PC-3 (cell line): ENCODE measurements at regions not wholly inside any gene's neighbourhood (a gene's known extent, or its start where the extent isn't known, plus 50 kb on each side); places are given as distances from the start of the nearest gene placed in this dataset.

ENCODE experiments used
- ATAC-seq: fragments of 200-7000 bp; cut with Tn5 transposase; 2 replicates; pipeline ENCODE4 v1.9.1; 2020; ENCODE audit warnings: mild to moderate bottlenecking, moderate library complexity
- BruUV-seq: library from RNA; stranded (reverse); fragments of 400-500 nt; replicated peaks from 2 replicates; lab custom pipeline; 2021; lab: Mats Ljungman, UMichigan
- CTCF ChIA-PET: fragments of 300-600 bp; sonication (Branson Sonifier 250); formaldehyde crosslinking; loops from one replicate; lab custom pipeline; 2022; ENCODE audit warnings: antibody characterized with exemption; lab: Charles Lee
- POLR2A ChIA-PET: fragments of 300-600 bp; sonication (Branson Sonifier 250); formaldehyde crosslinking; loops from one replicate; lab custom pipeline; 2022; ENCODE audit warnings: antibody characterized with exemption; ENCODE audit not compliant: unreplicated experiment; lab: Charles Lee
- DNase-seq: peaks from one replicate; pipeline ENCODE4 v3.0.0-alpha.2; 2015
- H2AFZ ChIP-seq: fragments of 300-600 bp; sonication (generic); 2 replicates; pipeline ENCODE4 v1.6.0; 2016; ENCODE audit warnings: antibody characterized with exemption, low read length
- H3F3A ChIP-seq: fragments of 300-600 bp; sonication (generic); one replicate; pipeline ENCODE4 v1.6.0; 2017; ENCODE audit warnings: antibody characterized with exemption, low read length, control low read depth, mild to moderate bottlenecking; ENCODE audit not compliant: unreplicated experiment
- H3K27ac ChIP-seq: fragments of 300-600 bp; sonication (generic); 2 replicates; pipeline ENCODE4 v1.5.1; 2016; ENCODE audit warnings: mild to moderate bottlenecking, low read length
- H3K27me3 ChIP-seq: fragments of 300-600 bp; sonication (generic); 2 replicates; pipeline ENCODE4 v1.6.1; 2016; ENCODE audit warnings: low read length, mixed read lengths
- H3K36me3 ChIP-seq: fragments of 300-600 bp; sonication (generic); 2 replicates; pipeline ENCODE4 v1.6.1; 2016; ENCODE audit warnings: low read depth, mixed run types, low read length, mixed read lengths
- H3K4me1 ChIP-seq: fragments of 300-600 bp; sonication (generic); 2 replicates; pipeline ENCODE4 v1.5.1; 2016; ENCODE audit warnings: low read length; ENCODE audit not compliant: insufficient read depth
- H3K4me2 ChIP-seq: fragments of 300-600 bp; sonication (generic); 2 replicates; pipeline ENCODE4 v1.6.0; 2016; ENCODE audit warnings: low read length
- H3K4me3 ChIP-seq: fragments of 300-600 bp; sonication (generic); 2 replicates; pipeline ENCODE4 v1.5.1; 2016; ENCODE audit warnings: mild to moderate bottlenecking, low read length, mixed read lengths
- H3K79me2 ChIP-seq: fragments of 300-600 bp; sonication (generic); 2 replicates; pipeline ENCODE4 v1.6.1; 2017; ENCODE audit warnings: low read length, mixed read lengths
- H3K9ac ChIP-seq: fragments of 300-600 bp; sonication (generic); 2 replicates; pipeline ENCODE4 v1.6.0; 2016; ENCODE audit warnings: mild to moderate bottlenecking, low read length
- H3K9me2 ChIP-seq: fragments of 300-600 bp; sonication (generic); replicated peaks from 2 replicates; pipeline ENCODE4 v1.6.1; 2016; ENCODE audit warnings: mixed run types, low read length, mixed read lengths
- H3K9me3 ChIP-seq: fragments of 300-600 bp; sonication (generic); 2 replicates; pipeline ENCODE4 v1.6.1; 2016; ENCODE audit warnings: low read length, mixed read lengths
- H4K20me1 ChIP-seq: fragments of 300-600 bp; sonication (generic); 2 replicates; pipeline ENCODE4 v1.6.1; 2016; ENCODE audit warnings: low read length, mixed read lengths
- CTCF ChIP-seq: fragments of 300-600 bp; sonication (generic); conservative IDR thresholded peaks from 2 replicates; pipeline ENCODE4 v1.5.1; 2017; ENCODE audit warnings: antibody characterized with exemption, low read depth, mild to moderate bottlenecking, low read length
- EZH2 ChIP-seq: fragments of 300-600 bp; sonication (generic); IDR thresholded peaks from one replicate; pipeline ENCODE4 v1.6.1; 2017; ENCODE audit warnings: antibody characterized with exemption, mild to moderate bottlenecking, low read length; ENCODE audit not compliant: unreplicated experiment
- EZH2phosphoT487 ChIP-seq: fragments of 300-600 bp; sonication (generic); IDR thresholded peaks from 2 replicates; pipeline ENCODE4 v1.6.1; 2018; ENCODE audit warnings: mild to moderate bottlenecking, antibody characterized with exemption, low read length, borderline replicate concordance
- intact Hi-C: fragments of 100-400 bp; cut with micrococcal nuclease; formaldehyde crosslinking; loops from 2 replicates; pipeline ENCODE4 v1.9.0; 2023

- H3K4me3 ChIP-seq: no peak overlapping the region
- TF ChIP-seq CTCF: peak; percentile 80
- no peak for TF ChIP-seq EZH2phosphoT487
- H3K79me2 ChIP-seq: no peaks in the 10 kb centered on the region
- ChIA-PET POLR2A (no interaction called here), CTCF (interaction anchor here (0.7 kb wide), 1 partner anchor 41 kb away, joined by 3 read pairs; no protein-coding TSS in a partner anchor)
- peak overlapping the region; percentile 51; the same call in 1 of the 2 replicates for H3K4me2 ChIP-seq
- intact Hi-C loops: loop anchor here (1.0 kb wide), 1 partner anchor 328 kb away; no protein-coding TSS in a partner anchor
- peak overlapping the region; percentile 85; the same call in 1 of the 2 replicates for H3K27ac ChIP-seq
- no peak overlapping the region for H2AFZ ChIP-seq
- no peaks in the 10 kb centered on the region for H3K36me3 ChIP-seq
- no peak overlapping the region for H3K9ac ChIP-seq
- BruUV-seq: no TSS peak
- peak; percentile 79 for DNase-seq
- H3K9me2 ChIP-seq: no peaks in the 10 kb centered on the region
- H3K4me1 ChIP-seq: peaks cover 19% of the 10 kb centered on the region
- no peaks in the 10 kb centered on the region for H3K27me3 ChIP-seq
- peak; percentile 59; the same call in 1 of the 2 replicates for ATAC-seq
- no peaks in the 10 kb centered on the region for H3F3A ChIP-seq
- H4K20me1 ChIP-seq: no peaks in the 10 kb centered on the region
- no peaks in the 10 kb centered on the region for H3K9me3 ChIP-seq
These were observed 300.4 kb downstream of the KCNS3 start for GRCh38 chr2:18178736-18179349.

- no peaks in the 10 kb centered on the region for H3K79me2 ChIP-seq
- POLR2A ChIA-PET: no interaction called here
- no peaks in the 10 kb centered on the region for H3K9me2 ChIP-seq
- H3K4me2 ChIP-seq: no peak overlapping the region
- H3K4me1 ChIP-seq: peaks cover 19% of the 10 kb centered on the region
- ATAC-seq (no peak), DNase-seq (no peak)
- no peaks in the 10 kb centered on the region for H3F3A ChIP-seq
- no peaks in the 10 kb centered on the region for H3K9me3 ChIP-seq
- CTCF ChIA-PET: no interaction called here
- no peaks in the 10 kb centered on the region for H3K36me3 ChIP-seq
- BruUV-seq: no TSS peak
- TF ChIP-seq CTCF: no peak
- TF ChIP-seq EZH2: no peak
- TF ChIP-seq EZH2phosphoT487: no peak
- no peak overlapping the region for H2AFZ ChIP-seq
- no peak overlapping the region for H3K27ac ChIP-seq
- H4K20me1 ChIP-seq: no peaks in the 10 kb centered on the region
- no peaks in the 10 kb centered on the region for H3K27me3 ChIP-seq
- intact Hi-C loops: no loop called here
- H3K9ac ChIP-seq: no peak overlapping the region
- H3K4me3 ChIP-seq: no peak overlapping the region
These were observed 298.3 kb downstream of the KCNS3 start for GRCh38 chr2:18176679-18177215.

- intact Hi-C loops: no loop called here
- ChIA-PET CTCF (interaction anchor here (0.7 kb wide), 1 partner anchor 196 kb away, joined by 3 read pairs; no protein-coding TSS in a partner anchor), POLR2A (no interaction called here)
These were observed 294.1 kb downstream of the KCNS3 start for GRCh38 chr2:18172607-18173006.

More at GRCh38 chr2:18172607-18173006, 294.1 kb downstream of the KCNS3 start:
- no TSS peak for BruUV-seq
- Histone ChIP-seq H3K4me1 (peaks cover 11% of the 10 kb centered on the region; the same call in 1 of the 2 replicates), H3K27ac (no peak overlapping the region), H3K9ac (no peak overlapping the region), H3K36me3 (no peaks in the 10 kb centered on the region), H3K4me3 (no peak overlapping the region), H2AFZ (no peak overlapping the region), H3K4me2 (no peak overlapping the region), H3K9me2 (no peaks in the 10 kb centered on the region), H4K20me1 (no peaks in the 10 kb centered on the region), H3K79me2 (no peaks in the 10 kb centered on the region), H3F3A (no peaks in the 10 kb centered on the region), H3K9me3 (no peaks in the 10 kb centered on the region), H3K27me3 (no peaks in the 10 kb centered on the region)
- ATAC-seq (no peak), DNase-seq (no peak)
- TF ChIP-seq CTCF: no peak; the same call in 1 of the 2 replicates
- TF ChIP-seq EZH2: no peak
- no peak for TF ChIP-seq EZH2phosphoT487
